Calu3 (cell line): ENCODE measurements at regions not wholly inside any gene's neighbourhood (a gene's known extent, or its start where the extent isn't known, plus 50 kb on each side); places are given as distances from the start of the nearest gene placed in this dataset.

ENCODE experiments used
- BruUV-seq: library from RNA; stranded (reverse); fragments of 400-500 nt; replicated peaks from 2 replicates; lab custom pipeline; 2021; lab: Mats Ljungman, UMichigan
- CTCF ChIA-PET: fragments of 300-600 bp; sonication (Branson Sonifier 250); formaldehyde crosslinking; loops from one replicate; lab custom pipeline; 2022; ENCODE audit warnings: antibody characterized with exemption; lab: Charles Lee
- DNase-seq: peaks from one replicate; pipeline ENCODE4 v3.0.0; 2022
- H3K27ac Mint-ChIP-seq: one replicate; pipeline ENCODE4 v1.8.0; 2022; ENCODE audit warnings: mixed read lengths; ENCODE audit not compliant: unreplicated experiment
- H3K27me3 Mint-ChIP-seq: one replicate; pipeline ENCODE4 v1.8.0; 2022; ENCODE audit warnings: mixed read lengths; ENCODE audit not compliant: unreplicated experiment
- H3K36me3 Mint-ChIP-seq: one replicate; pipeline ENCODE4 v1.8.0; 2022; ENCODE audit warnings: mild to moderate bottlenecking, moderate library complexity, mixed read lengths; ENCODE audit not compliant: insufficient read depth, unreplicated experiment
- H3K4me1 Mint-ChIP-seq: one replicate; pipeline ENCODE4 v1.8.0; 2022; ENCODE audit warnings: mild to moderate bottlenecking, low read depth, mixed read lengths; ENCODE audit not compliant: unreplicated experiment
- H3K4me3 Mint-ChIP-seq: one replicate; pipeline ENCODE4 v1.8.0; 2022; ENCODE audit warnings: mild to moderate bottlenecking, low read depth, moderate library complexity, mixed read lengths; ENCODE audit not compliant: unreplicated experiment
- H3K9me3 Mint-ChIP-seq: one replicate; pipeline ENCODE4 v1.8.0; 2022; ENCODE audit warnings: low read depth, mixed read lengths; ENCODE audit not compliant: unreplicated experiment
- intact Hi-C: fragments of 100-400 bp; cut with micrococcal nuclease; formaldehyde crosslinking; loops from one replicate; pipeline ENCODE4 v1.10.0; 2022; ENCODE audit not compliant: unreplicated experiment
- TF ChIP-seq, protein P1 (sequence below): fragments of 200-600 bp; IDR thresholded peaks from one replicate; pipeline ENCODE4 v1.8.0; 2022; ENCODE audit warnings: antibody characterized with exemption; ENCODE audit not compliant: unreplicated experiment

DNA sequence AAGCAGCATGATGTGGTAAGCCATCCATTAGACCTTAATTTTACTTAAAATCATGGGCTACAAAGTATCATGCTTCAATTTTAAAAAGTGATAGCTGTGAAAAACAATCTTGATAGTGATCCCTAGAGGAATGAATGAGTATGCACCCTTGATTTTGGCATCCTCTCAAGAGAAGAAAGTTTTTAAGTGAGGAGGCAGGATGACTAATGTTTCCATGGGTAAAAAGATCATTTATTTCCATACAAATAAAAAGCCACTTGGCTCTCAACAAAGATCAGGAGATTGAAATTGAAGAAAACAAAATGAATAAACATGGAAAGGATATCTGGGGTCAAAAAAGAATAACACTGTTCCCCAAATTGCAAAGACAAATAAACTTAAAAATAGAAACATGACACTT is 305.4 kb downstream of the MEX3B start:
- intact Hi-C loops, result no loop called here
- H3K36me3 Mint-ChIP-seq, result no peaks in the 10 kb centered on the region
- DNase-seq, result no peak
- CTCF ChIA-PET, result no interaction called here
- H3K27me3 Mint-ChIP-seq, result no peaks in the 10 kb centered on the region
- TF ChIP-seq, protein P1, sequence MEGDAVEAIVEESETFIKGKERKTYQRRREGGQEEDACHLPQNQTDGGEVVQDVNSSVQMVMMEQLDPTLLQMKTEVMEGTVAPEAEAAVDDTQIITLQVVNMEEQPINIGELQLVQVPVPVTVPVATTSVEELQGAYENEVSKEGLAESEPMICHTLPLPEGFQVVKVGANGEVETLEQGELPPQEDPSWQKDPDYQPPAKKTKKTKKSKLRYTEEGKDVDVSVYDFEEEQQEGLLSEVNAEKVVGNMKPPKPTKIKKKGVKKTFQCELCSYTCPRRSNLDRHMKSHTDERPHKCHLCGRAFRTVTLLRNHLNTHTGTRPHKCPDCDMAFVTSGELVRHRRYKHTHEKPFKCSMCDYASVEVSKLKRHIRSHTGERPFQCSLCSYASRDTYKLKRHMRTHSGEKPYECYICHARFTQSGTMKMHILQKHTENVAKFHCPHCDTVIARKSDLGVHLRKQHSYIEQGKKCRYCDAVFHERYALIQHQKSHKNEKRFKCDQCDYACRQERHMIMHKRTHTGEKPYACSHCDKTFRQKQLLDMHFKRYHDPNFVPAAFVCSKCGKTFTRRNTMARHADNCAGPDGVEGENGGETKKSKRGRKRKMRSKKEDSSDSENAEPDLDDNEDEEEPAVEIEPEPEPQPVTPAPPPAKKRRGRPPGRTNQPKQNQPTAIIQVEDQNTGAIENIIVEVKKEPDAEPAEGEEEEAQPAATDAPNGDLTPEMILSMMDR, result no peak
- no peak overlapping the region for H3K4me3 Mint-ChIP-seq
- BruUV-seq, result no TSS peak
- peaks cover 7% of the 10 kb centered on the region for H3K9me3 Mint-ChIP-seq
- H3K27ac Mint-ChIP-seq, result no peak overlapping the region
- H3K4me1 Mint-ChIP-seq, result no peaks in the 10 kb centered on the region

DNA sequence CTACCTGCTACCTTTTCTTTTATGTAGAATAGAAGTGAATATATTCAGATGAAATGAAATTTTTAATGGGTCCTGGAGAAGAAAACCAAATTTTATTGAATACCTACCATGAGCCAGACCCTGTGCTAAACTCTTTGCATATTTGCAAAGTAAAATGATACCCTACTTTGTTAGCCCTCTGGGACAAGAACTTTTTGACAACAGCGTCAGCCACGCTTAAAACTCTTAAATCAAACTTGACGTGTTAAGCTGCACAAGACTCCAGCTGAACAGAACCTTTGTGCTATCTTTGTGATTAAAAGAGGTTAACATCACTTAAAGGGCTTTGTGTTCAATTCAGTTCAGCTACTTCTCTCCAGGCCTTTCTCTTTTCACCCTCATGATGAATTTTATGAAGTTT is 316.5 kb downstream of the MEX3B start:
- Mint-ChIP-seq H3K4me3 (no peak overlapping the region), H3K27ac (no peak overlapping the region), H3K4me1 (no peaks in the 10 kb centered on the region), H3K36me3 (no peaks in the 10 kb centered on the region), H3K9me3 (peaks cover 9% of the 10 kb centered on the region), H3K27me3 (no peaks in the 10 kb centered on the region)
- no TSS peak for BruUV-seq
- intact Hi-C loops, result no loop called here
- TF ChIP-seq, protein P1, result no peak
- DNase-seq, result no peak
- CTCF ChIA-PET, result no interaction called here

DNA sequence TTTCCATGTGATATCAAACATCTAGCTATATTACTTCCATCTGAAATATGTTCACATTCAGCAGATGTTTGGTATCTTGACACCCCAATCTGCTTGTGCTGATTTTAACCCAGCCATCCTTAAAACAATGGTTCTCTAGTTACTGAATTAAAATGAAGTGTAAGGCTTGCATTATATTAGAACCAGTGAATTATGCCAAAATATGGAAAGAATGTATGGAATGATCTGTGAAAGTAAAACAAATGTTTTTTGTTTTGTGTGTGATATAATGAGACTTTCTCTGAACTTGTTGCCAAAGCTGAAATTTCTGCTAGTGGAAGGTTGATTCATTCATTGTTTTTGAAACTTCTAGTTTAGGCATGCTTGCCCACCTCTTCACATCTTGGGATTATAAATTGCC is 317.1 kb downstream of the MEX3B start:
- H3K4me3 Mint-ChIP-seq, result no peak overlapping the region
- TF ChIP-seq, protein P1, result no peak
- intact Hi-C loops, result no loop called here
- H3K9me3 Mint-ChIP-seq, result peaks cover 12% of the 10 kb centered on the region
- CTCF ChIA-PET, result no interaction called here
- no peak overlapping the region for H3K27ac Mint-ChIP-seq
- no peaks in the 10 kb centered on the region for H3K4me1 Mint-ChIP-seq
- H3K36me3 Mint-ChIP-seq, result no peaks in the 10 kb centered on the region
- no peaks in the 10 kb centered on the region for H3K27me3 Mint-ChIP-seq
- BruUV-seq, result no TSS peak
- DNase-seq, result no peak

DNA sequence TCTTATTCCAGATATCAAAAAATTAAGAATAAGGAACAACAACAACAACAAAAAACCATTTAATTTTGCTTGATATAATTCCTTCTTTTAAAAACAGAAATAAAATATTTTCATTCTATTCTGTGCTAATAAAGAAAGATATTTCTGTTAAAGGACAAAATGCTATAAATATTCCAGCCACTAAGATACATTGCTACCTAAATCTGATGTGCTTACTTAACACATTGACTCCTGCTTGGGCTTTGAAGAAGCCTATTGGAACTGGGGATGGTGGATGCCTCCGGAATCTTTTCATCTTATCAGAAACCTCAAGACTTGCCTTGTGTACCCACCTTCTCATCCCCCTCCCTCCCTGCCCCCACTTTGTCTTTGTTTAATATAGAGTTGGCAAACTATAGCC is 320.2 kb downstream of the MEX3B start:
- Mint-ChIP-seq H3K4me3 (no peak overlapping the region), H3K4me1 (no peaks in the 10 kb centered on the region), H3K27ac (no peak overlapping the region)

More for the DNA sequence above, 320.2 kb downstream of the MEX3B start:
- Mint-ChIP-seq H3K36me3 (no peaks in the 10 kb centered on the region), H3K27me3 (no peaks in the 10 kb centered on the region), H3K9me3 (peaks cover 16% of the 10 kb centered on the region)
- CTCF ChIA-PET, result no interaction called here
- TF ChIP-seq, protein P1, result no peak
- intact Hi-C loops, result no loop called here
- BruUV-seq, result no TSS peak
- DNase-seq, result no peak
